ENCODE measurements at regions not wholly inside any gene's neighbourhood (a gene's known extent, or its start where the extent isn't known, plus 50 kb on each side); places are given as distances from the start of the nearest gene placed in this dataset.

DNA sequence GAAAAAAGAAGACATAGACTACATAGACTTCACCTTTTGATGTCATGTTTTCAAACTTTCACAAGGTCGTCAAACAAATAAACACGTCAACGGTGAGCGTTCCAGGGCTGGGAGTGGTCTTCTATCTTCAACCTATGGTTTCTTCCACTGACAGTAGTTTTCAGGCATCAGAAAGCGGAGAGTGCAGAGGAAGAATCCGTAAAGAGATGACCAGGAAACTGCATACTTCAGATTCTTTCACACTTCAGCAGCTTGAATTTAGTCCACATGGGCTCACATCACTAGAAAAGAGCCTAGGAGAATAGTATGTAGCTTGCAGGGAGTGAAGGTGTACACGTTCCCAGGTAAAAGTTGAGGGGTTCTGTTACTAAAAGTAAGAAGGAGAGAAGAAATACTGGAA, 58.5 kb downstream of the NPY1R start:
- TF ChIP-seq, protein P1, sequence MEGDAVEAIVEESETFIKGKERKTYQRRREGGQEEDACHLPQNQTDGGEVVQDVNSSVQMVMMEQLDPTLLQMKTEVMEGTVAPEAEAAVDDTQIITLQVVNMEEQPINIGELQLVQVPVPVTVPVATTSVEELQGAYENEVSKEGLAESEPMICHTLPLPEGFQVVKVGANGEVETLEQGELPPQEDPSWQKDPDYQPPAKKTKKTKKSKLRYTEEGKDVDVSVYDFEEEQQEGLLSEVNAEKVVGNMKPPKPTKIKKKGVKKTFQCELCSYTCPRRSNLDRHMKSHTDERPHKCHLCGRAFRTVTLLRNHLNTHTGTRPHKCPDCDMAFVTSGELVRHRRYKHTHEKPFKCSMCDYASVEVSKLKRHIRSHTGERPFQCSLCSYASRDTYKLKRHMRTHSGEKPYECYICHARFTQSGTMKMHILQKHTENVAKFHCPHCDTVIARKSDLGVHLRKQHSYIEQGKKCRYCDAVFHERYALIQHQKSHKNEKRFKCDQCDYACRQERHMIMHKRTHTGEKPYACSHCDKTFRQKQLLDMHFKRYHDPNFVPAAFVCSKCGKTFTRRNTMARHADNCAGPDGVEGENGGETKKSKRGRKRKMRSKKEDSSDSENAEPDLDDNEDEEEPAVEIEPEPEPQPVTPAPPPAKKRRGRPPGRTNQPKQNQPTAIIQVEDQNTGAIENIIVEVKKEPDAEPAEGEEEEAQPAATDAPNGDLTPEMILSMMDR (IDR thresholded peaks at IDR 0.05; ENCODE audit: low read depth, low read length, missing control alignments): no peak
- no peak overlapping the region for H3K4me3 ChIP-seq (ENCODE audit: low read depth, low read length)
- no peak for DNase-seq (ENCODE audit: low read depth)

DNA sequence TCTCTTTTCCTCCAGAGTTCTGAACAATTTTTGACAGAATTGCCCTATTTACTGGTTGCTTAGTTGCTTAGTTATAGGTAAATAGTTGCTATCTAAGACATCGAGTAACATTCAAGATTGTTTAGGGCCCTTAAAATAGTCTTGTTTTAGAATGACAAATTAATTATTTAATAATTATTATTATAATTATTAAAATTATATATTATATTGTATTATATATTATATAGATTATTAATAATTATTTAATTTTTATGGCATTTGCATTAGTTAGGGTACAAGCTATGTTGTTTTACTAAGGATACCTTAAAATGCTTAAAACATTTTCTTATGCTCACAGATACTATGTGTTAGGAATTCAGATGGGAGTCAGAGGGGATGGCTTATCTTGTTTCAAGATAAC, 59.2 kb downstream of the NPY1R start:
- TF ChIP-seq, protein P1 (IDR thresholded peaks at IDR 0.05; ENCODE audit: low read depth, low read length, missing control alignments): no peak
- no peak for DNase-seq (ENCODE audit: low read depth)

DNA sequence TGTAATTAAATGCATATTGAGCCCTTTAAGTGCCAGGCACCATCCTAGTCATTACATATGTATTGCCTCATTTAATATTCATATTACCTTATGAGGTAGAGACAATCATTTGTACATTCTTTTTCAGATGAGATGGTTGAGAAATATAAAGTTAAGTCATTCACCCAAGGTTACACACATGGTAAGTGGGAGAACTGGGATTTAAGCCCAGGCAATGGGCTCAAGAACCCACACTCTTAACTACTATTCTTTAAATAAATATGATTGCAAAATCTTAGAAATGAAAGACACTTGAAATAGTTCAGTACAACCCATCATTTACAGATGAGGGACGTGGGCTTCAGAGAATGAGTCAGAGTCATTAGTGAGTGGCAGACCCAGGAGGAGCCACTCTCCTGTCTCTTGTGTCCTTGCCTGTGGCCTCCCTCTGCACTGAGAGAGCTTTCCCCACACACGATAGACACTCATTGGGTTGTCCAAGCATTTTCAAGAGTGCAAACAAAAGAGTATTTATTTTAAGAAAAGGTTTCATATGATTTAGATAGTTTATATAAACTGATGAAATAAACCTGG, 60.8 kb downstream of the NPY1R start:
- H3K4me3 ChIP-seq (ENCODE audit: low read depth, low read length): no peak overlapping the region
- no peak for DNase-seq (ENCODE audit: low read depth)
- TF ChIP-seq, protein P1 (IDR thresholded peaks at IDR 0.05; ENCODE audit: low read depth, low read length, missing control alignments): no peak

More for the DNA sequence above, 59.2 kb downstream of the NPY1R start:
- H3K4me3 ChIP-seq (ENCODE audit: low read depth, low read length): no peak overlapping the region

DNA sequence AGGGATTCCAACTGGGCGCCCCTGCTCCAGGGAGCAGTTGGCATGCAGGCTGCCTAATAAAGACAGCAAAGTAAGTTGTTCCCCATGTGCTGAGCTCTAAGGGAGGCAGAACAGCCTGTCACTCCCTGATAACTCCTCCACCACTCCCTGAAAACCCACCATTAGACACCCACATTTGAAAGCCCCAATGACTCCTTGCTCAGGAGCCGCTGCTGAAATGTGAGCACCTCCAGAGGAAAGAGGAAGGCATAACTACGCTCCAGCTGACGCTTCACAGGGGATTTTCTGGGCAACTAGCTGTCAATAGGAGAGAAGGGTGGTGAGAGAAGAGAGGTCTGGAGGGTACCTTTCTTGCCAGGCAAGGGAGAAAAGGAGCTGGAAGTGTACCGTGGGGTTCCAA, 62.5 kb downstream of the NPY1R start:
- no peak for DNase-seq (ENCODE audit: low read depth)
- TF ChIP-seq, protein P1 (IDR thresholded peaks at IDR 0.05; ENCODE audit: low read depth, low read length, missing control alignments): no peak
- H3K4me3 ChIP-seq (ENCODE audit: low read depth, low read length): no peak overlapping the region

DNA sequence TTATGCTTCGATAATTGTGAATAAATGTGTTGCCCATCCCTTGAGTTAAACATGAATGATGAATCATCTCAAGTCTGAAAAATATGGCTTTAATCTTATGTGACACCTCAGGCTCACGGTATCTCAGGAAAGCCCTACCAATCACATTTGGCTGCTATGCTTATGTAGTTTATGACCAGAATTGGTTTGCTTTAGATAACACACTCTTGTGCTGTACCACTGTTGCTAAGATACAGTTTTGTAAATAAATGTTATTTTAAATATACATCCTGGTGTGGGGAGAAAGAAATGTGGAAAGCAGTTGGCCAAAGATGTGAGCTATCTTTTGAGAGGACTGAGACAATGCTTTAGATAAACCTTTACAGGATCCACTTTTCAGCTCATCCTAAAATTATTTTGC, 63.2 kb downstream of the NPY1R start:
- TF ChIP-seq, protein P1 (IDR thresholded peaks at IDR 0.05; ENCODE audit: low read depth, low read length, missing control alignments): no peak
- H3K4me3 ChIP-seq (ENCODE audit: low read depth, low read length): no peak overlapping the region
- DNase-seq (ENCODE audit: low read depth): no peak

DNA sequence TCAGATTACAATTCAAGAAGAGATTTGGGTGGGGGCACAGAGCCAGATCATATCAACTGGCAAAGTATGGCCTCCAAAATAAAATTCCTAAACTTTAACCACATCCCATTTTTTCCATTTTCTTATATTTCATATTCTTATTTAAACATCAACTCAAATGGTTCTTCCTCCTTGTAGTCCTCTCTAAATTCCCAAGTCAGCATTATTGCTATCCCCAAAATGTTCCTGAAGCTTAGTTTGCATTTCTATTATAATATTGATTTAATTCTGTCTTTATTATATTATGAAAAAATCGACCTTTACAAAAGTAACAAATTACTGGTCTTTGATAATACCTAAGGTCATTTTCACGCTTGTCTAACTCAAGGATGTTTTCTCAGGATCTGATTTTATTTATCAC, 67.5 kb downstream of the NPY1R start:
- TF ChIP-seq, protein P1 (IDR thresholded peaks at IDR 0.05; ENCODE audit: low read depth, low read length, missing control alignments): no peak
- no peak for DNase-seq (ENCODE audit: low read depth)
- H3K4me3 ChIP-seq (ENCODE audit: low read depth, low read length): no peak overlapping the region

DNA sequence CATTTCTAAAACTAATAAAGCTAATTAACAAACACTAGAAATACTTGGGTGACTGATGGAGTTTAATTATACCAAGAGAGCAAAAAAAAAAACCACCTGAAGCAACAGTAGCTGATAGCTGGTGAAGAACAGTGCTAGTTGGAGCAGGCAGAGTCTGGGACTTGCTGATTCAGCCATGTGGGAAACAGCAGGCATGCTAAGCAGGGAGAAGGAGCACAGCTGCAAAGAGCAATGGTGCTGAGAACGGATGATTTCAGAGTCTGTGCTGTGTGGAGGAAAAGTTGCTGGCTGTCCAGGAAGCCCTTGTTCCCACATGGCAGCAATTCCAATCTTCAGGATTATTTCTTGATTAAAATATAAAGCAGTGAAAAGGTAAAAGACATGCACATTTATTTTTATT, 68.8 kb downstream of the NPY1R start:
- TF ChIP-seq, protein P1 (IDR thresholded peaks at IDR 0.05; ENCODE audit: low read depth, low read length, missing control alignments): no peak
- DNase-seq (ENCODE audit: low read depth): no peak
- H3K4me3 ChIP-seq (ENCODE audit: low read depth, low read length): no peak overlapping the region

All from GM12864 (cell line).